ENCODE measurements at regions not wholly inside any gene's neighbourhood (a gene's known extent, or its start where the extent isn't known, plus 50 kb on each side); places are given as distances from the start of the nearest gene placed in this dataset.

GRCh38 chr16:85971902-85972638, 73.1 kb downstream of the IRF8 start:
- in situ Hi-C loops (cut with MboI; ENCODE audit: low pct_unique_long_range_greater_than_20kb, low sequenced_read_pairs, unreplicated experiment) = no loop called here
- no peak for TF ChIP-seq CTCF (IDR thresholded peaks at IDR 0.05; ENCODE audit: extremely low read depth, insufficient read depth, missing control alignments)
- DNase-seq (ENCODE audit: low spot score) = no peak

GRCh38 chr16:85974428-85975375, 75.7 kb downstream of the IRF8 start:
- DNase-seq (ENCODE audit: low spot score) = no peak
- in situ Hi-C loops (cut with MboI; ENCODE audit: low pct_unique_long_range_greater_than_20kb, low sequenced_read_pairs, unreplicated experiment) = no loop called here
- TF ChIP-seq CTCF (IDR thresholded peaks at IDR 0.05; ENCODE audit: extremely low read depth, insufficient read depth, missing control alignments) = no peak

- in situ Hi-C loops (cut with MboI; ENCODE audit: low pct_unique_long_range_greater_than_20kb, low sequenced_read_pairs, unreplicated experiment) = no loop called here
- DNase-seq (ENCODE audit: low spot score) = no peak
Measured at GRCh38 chr16:85975451-85975981, 76.6 kb downstream of the IRF8 start.

GRCh38 chr16:85978291-85978775, 79.4 kb downstream of the IRF8 start:
- in situ Hi-C loops (cut with MboI; ENCODE audit: low pct_unique_long_range_greater_than_20kb, low sequenced_read_pairs, unreplicated experiment) = no loop called here
- no peak for DNase-seq (ENCODE audit: low spot score)
- TF ChIP-seq CTCF (IDR thresholded peaks at IDR 0.05; ENCODE audit: extremely low read depth, insufficient read depth, missing control alignments) = no peak

More at GRCh38 chr16:85975451-85975981, 76.6 kb downstream of the IRF8 start:
- TF ChIP-seq CTCF (IDR thresholded peaks at IDR 0.05; ENCODE audit: extremely low read depth, insufficient read depth, missing control alignments) = no peak

GRCh38 chr16:85978976-85979375, 80.0 kb downstream of the IRF8 start:
- DNase-seq (ENCODE audit: low spot score) = no peak
- TF ChIP-seq CTCF (IDR thresholded peaks at IDR 0.05; ENCODE audit: extremely low read depth, insufficient read depth, missing control alignments) = no peak
- in situ Hi-C loops (cut with MboI; ENCODE audit: low pct_unique_long_range_greater_than_20kb, low sequenced_read_pairs, unreplicated experiment) = no loop called here

- DNase-seq (ENCODE audit: low spot score) = no peak
- TF ChIP-seq CTCF (IDR thresholded peaks at IDR 0.05; ENCODE audit: extremely low read depth, insufficient read depth, missing control alignments) = no peak
- in situ Hi-C loops (cut with MboI; ENCODE audit: low pct_unique_long_range_greater_than_20kb, low sequenced_read_pairs, unreplicated experiment) = no loop called here
Measured at GRCh38 chr16:85979605-85980004, 80.6 kb downstream of the IRF8 start.

Data from GM13977 (cell line).